HG03439 (cell line): ENCODE measurements at regions not wholly inside any gene's neighbourhood (a gene's known extent, or its start where the extent isn't known, plus 50 kb on each side); places are given as distances from the start of the nearest gene placed in this dataset.
A peak's percentile ranks its signal among the peaks of the same experiment; 100 is the strongest.

Experiments used
- ATAC-seq: cut with Tn5 transposase; IDR thresholded peaks from one replicate; pipeline ENCODE4 v1.9.1; 2021; ENCODE audit warnings: mild to moderate bottlenecking, moderate library complexity; ENCODE audit not compliant: unreplicated experiment

GRCh38 chr9:107161338-107161737, 121.7 kb upstream of the RAD23B start:
- no peak for ATAC-seq

DNA sequence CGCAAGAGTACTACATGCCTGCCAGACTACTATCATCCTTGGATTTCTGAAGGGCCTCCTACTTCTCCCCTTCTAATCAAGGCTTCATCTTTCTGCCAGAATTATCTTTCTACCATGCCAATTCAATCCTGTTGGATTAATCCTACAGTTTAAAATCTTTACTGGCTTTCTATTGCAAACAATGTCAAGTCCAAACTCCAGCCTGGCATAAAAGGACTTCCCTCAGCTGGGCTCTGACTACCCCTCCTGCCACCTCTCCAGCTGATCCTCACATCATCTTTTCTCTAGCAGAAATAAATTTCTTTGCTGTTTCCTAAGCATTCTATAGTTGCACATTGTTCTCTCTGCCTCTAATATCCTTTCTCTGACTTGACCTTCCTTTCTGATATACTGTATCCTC, 119.7 kb upstream of the RAD23B start:
- no peak for ATAC-seq

- ATAC-seq, result no peak
These were observed 113.3 kb upstream of the RAD23B start for GRCh38 chr9:107169796-107170195.

- ATAC-seq, result no peak
These were observed 112.3 kb upstream of the RAD23B start for GRCh38 chr9:107170801-107171200.

- peak; percentile 65 for ATAC-seq
These were observed 110.7 kb upstream of the RAD23B start for GRCh38 chr9:107172160-107172978.

DNA sequence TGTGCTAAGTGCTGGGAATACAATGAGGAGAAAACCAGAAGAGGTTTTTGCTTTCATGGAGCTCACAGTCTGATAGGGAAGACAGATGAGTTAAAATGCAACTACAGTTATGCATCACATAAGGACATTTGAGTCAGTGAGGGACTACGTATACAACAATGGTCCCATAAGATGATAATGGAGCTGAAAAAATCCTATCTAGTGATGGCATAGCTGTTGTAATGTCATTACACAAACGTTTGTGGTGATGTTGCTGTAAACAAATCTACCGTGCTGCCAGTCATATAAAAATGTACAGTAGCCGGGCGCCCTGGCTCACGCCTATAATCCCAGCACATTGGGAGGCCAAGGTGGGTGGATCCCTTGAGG, 110.1 kb upstream of the RAD23B start:
- peak; percentile 70 for ATAC-seq

DNA sequence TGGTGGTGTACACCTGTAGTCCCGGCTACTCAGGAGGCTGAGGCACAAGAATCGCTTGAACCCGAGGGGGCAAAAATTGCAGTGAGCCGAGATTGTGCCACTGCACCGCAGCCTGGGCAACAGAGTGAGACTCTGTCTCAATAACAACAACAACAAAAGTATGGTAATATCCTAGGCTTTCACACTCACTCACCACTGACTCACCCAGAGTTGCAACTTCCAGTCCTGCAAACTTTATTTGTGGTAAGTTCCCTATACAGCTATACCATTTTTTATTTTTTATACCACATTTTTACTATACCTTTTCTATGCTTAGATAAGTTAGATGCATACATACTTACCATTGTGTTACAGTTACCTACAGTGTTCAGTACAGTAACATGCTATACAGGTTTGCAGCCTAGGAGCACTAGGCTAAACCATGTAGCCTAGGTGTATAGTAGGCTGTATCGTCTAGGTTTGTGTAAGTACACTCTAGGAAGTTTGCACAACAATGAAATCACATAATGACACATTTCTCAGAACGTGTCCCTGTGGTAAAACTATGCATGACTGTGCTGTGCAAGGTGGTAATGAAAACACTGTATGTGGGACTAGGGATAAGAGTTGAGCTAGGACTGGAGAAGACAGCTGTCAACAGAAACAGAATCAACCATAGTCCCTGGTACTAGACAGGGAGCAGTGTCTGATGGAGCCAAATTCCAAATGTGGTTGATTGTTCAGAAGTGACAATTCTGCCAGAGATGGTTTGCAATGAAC, 109.5 kb upstream of the RAD23B start:
- no peak for ATAC-seq

DNA sequence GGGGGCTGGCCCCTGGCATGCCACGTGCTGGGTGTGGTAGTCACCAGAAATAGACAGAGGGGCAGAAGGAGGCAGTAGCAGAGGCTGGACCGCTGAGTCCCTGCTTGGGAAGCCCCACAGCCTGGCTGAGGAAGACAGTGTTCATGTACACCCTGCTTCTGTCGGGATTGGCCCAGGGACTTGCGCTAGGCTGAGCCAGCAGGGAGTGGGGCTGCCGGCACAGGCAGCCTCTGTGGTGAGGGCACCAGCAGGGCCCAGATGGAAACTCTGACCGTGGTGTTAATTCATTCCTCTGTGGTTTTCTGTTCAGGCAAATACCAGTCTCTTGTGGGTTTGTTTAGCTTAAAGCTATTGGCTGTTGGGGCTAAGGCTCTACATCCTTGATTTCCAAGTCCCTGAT, 108.6 kb upstream of the RAD23B start:
- ATAC-seq, result no peak

DNA sequence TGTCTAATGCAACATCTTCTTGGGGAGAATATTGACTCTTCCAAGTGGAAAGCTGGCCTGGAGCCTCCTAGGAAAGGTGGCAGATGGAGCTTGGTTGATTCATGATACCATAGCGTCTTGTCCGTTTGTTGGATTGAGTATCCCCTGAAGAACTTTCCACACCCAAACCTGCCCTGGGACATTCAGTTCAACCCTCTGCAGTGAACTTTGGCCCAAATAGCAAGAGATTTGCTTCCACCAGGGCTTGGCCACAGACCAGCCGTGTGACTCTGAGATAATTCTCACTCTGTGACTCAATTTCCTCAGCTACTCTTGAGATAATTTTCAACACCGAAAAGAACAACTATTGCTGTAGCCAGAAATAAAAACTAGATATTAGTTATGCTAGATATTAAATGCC, 108.0 kb upstream of the RAD23B start:
- ATAC-seq, result no peak

DNA sequence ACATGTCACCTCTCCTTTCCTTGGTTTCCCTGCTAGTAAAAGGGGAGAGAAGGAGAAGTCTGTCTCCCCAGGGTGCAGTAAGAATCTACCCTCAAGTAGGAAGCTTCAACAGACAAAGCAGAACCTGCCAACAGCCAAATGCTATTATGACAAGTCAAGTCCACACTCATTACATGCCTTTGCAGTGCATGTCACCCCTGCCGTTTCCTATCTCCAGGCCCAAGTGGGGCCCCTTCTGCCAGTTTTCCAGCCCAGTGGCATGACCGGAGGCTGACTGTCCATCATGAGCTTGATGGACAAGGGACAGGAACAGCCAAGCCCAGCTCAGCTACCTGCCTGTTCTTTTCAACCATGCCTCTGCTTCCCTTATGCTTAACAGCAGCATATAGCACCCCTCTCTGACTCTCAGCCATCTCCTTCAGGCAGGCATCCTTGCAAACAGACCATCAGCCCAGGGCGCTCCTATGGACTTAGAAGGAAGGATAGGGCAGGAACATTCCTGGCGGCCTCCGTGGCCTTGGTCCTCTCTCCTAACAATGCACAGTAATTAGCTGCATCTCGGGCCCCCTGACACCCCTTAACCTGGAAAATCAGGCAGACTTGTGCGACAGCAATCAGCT, 107.2 kb upstream of the RAD23B start:
- no peak for ATAC-seq

GRCh38 chr9:107176436-107177151, 106.5 kb upstream of the RAD23B start:
- ATAC-seq, result no peak

GRCh38 chr9:107177243-107177839, 105.7 kb upstream of the RAD23B start:
- no peak for ATAC-seq

- ATAC-seq, result no peak
These were observed 105.2 kb upstream of the RAD23B start for GRCh38 chr9:107177857-107178256.

DNA sequence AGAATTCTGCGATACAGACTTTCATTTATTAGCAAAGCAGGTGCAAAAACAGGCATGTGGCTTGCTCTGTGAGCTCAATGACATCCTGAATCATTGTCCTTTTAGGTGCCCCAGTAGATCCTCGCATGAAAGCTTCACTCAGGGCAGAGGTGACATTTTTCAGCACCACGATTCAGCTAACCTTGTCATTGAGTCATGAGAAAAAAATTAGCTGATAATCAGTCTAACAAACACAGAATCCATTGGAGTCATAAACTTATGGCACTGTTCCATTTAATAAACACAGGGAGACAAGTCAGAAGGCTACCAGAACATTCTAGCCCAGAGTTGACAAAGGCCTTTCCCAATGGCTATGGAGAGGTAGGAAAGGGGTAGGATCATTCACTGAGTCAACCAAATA, 104.8 kb upstream of the RAD23B start:
- ATAC-seq, result no peak

GRCh38 chr9:107180206-107180605, 102.9 kb upstream of the RAD23B start:
- no peak for ATAC-seq

GRCh38 chr9:107183176-107183575, 99.9 kb upstream of the RAD23B start:
- ATAC-seq, result no peak

- no peak for ATAC-seq
These were observed 94.7 kb upstream of the RAD23B start for GRCh38 chr9:107188376-107188775.

DNA sequence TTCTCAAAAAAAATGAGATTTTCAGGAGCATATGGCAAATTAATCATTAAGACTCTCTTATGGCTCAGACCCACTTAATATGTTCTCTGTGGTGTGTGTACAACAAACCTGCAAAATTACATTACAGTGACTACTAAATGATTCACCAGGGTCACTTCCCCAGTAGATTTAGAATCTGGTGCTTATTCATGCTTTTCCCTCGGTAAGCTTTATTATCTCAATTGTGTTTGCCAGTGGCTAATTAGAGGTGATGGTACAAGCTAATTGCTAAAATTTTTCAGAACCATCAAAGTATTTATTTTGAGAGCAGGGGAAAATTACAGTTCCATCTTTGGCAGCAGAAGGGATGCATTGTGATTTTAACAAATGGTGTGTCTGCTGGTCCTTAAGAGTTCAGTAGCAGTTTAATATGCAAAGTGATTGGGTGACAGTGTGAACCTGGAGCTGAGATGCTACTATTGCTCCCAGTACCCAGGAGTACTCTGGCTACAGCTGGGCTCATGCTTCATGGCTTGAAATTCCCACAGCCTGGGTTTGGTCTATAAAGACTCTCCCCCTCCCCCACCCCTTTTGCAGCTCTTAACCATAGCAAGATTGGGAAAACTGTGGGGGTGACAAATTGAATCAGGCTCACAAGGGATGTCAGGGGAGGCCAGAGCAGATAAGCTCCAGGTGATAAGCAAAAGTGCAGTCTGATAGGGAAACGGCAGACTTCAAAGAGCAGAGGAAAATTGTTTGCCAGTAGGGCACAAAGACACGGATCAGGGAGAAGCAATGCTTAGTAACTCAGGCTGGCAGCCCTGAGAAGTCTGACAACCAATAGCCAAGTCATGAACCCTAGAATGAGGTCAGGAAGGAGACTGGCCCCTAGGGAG, 92.8 kb upstream of the RAD23B start:
- ATAC-seq, result no peak

- no peak for ATAC-seq
These were observed 92.2 kb upstream of the RAD23B start for GRCh38 chr9:107190936-107191290.

DNA sequence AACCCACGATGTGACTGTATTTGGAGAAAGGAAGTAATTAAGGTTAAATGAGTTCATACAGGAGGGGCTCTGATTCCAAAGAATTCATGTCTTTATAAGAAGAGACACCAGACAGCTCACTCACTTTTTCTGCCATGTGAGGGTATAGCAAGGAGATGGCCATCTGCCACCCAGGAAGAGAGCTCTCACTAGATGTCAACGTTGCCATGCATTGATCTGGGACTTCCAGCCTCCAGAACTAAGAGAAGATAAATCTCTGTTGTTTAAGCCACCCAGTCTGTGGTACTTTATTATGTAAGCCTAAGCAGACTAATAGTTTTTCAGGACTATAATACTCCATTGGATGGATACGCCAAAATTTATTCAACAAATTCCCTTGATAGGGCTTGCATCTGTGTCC, 89.8 kb upstream of the RAD23B start:
- ATAC-seq, result no peak
